Heart left ventricle (tissue), 16 donors: ENCODE measurements at regions not wholly inside any gene's neighbourhood (a gene's known extent, or its start where the extent isn't known, plus 50 kb on each side); places are given as distances from the start of the nearest gene placed in this dataset.
"Not testable (repeated sequence)": the region's sequence is repeated elsewhere in the genome, so short reads cannot be mapped to it uniquely, and the experiment has no call there.

Experiments used
- ATAC-seq, 4 donors: fragments of 200-7000 bp; cut with Tn5 transposase; one replicate each; pipeline ENCODE4 v1.9.1; 2020 to 2022; ENCODE audit warnings: moderate library complexity in 4 of 4, mild to moderate bottlenecking in 3 of 4, moderate number of reproducible peaks in 1 of 4
- DNase-seq, 5 donors: peaks; one replicate each; pipeline ENCODE4 v3.0.0-alpha.2; 2020
- H3K27ac ChIP-seq, 12 donors: fragments of 200-600 bp; sonication (generic) in 4 of 12; one replicate each; pipeline versions ENCODE4 v1.5.0 to v1.8.0; 2016 to 2022; ENCODE audit warnings: mild to moderate bottlenecking in 2 of 12
- H3K27me3 ChIP-seq, 9 donors: fragments of 200-600 bp; sonication (generic) in 2 of 9; one replicate each; pipeline versions ENCODE4 v1.5.1 to v1.8.0; 2016 to 2022; ENCODE audit warnings: mild to moderate bottlenecking in 3 of 9
- H3K36me3 ChIP-seq, 9 donors: fragments of 200-600 bp; sonication (generic) in 2 of 9; one replicate each; pipeline versions ENCODE4 v1.5.0 to v1.8.0; 2018 to 2022; ENCODE audit warnings: mild to moderate bottlenecking in 2 of 9
- H3K4me1 ChIP-seq, 12 donors: fragments of 200-600 bp; sonication (generic) in 4 of 12; one replicate each; pipeline versions ENCODE4 v1.5.0 to v1.8.0; 2016 to 2022; ENCODE audit warnings: mild to moderate bottlenecking in 3 of 12
- H3K4me3 ChIP-seq, 12 donors: fragments of 200-600 bp; sonication (generic) in 4 of 12; one replicate each; pipeline versions ENCODE4 v1.5.0 to v1.8.0; 2017 to 2022; ENCODE audit warnings: mild to moderate bottlenecking in 9 of 12, moderate library complexity in 4 of 12
- H3K9me3 ChIP-seq, 12 donors: fragments of 200-600 bp; sonication (generic) in 4 of 12; one replicate each; pipeline versions ENCODE4 v1.5.0 to v1.8.0; 2016 to 2022; ENCODE audit warnings: mild to moderate bottlenecking in 1 of 12
- POLR2A ChIP-seq, 2 donors: fragments of 450-650 bp; IDR thresholded peaks; one replicate each; pipeline ENCODE4 v1.6.1; 2017; ENCODE audit warnings: antibody characterized with exemption in 2 of 2, mild to moderate bottlenecking in 2 of 2, moderate library complexity in 2 of 2
- WGBS, 4 donors: extraction: QIAGEN DNeasy Blood & Tissue Kit in 2 of 4; methylation state at CpG; one replicate each; pipeline versions ENCODE4 v1.1.5 to v1.1.7; 2013 to 2018; 5-methylcytosine and 5-hydroxymethylcytosine counted together
- intact Hi-C, 10 donors: fragments of 100-400 bp; cut with DNase I; formaldehyde crosslinking; loops; one replicate each; pipeline versions ENCODE4 v1.11.1 to v1.14.2; 2022
- TF ChIP-seq, protein P1 (sequence below), 12 donors: fragments of 200-600 bp; sonication (generic) in 4 of 12; IDR thresholded peaks; one replicate each; pipeline versions ENCODE4 v1.5.0 to v1.8.0; 2018 to 2022; ENCODE audit warnings: antibody characterized with exemption in 12 of 12, mild to moderate bottlenecking in 5 of 12
- donor health status: ischemic (EF 13 %, LVEDD 7.1; RV severe dilation, severe dysfunction).
- donor health status: healthy with polysubstance abuse.
- donor health status: DM: no; HTN: yes; CAD: no.
- donor health status: DM: no; HTN: no; CAD: no.
- donor health status: ischemic (EF 25% LVEDD 6.9; RV normal size, moderate dysfunction).
- donor health status: ischemic (EF 25% LVEDD 5.7; RV mildly dilated, moderate dysfunction).
- donor health status: healthy.
- donor health status: DM: yes; HTN: yes; CAD: no.
- donor health status: ischemic (EF 35%, LVEDD 5.7; RV mildly dilated, moderate dysfunction).
- donor health status: nonischemic (EF 11% LVEDD 7.7; RV severe dilation, severe dysfunction).
- donor health status: DM: yes; HTN: yes; CAD: no.
- donor health status: PGD.
- donor health status: ischemic (EF 29% LVEDD 5.4; RV normal size, mild dysfunction).
- donor health status: nonischemic (EF 23%, LVEDD 6.1; RV moderate dilation, normal function).

DNA sequence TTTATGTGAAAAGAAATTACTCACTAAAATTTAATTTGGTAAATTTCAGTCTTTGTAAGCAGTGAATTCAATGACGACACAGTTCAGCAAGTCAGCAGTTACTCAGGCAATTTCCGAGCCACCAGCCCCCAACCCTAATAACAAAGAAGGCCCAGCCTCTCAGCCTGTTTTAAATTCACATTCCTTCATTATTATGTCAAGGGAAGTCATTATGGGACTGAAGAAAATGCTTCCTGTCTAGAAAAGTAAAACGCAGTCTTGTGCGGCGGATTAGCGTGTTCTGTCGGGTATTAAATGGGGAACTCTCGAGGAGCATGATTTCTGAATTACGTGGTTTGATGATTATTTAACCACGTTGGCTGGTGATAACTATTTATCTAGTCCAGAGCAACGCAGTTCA lies 177.6 kb downstream of the AIPL1 start:
- no peak overlapping the region for H3K4me3 ChIP-seq
- TF ChIP-seq, protein P1, sequence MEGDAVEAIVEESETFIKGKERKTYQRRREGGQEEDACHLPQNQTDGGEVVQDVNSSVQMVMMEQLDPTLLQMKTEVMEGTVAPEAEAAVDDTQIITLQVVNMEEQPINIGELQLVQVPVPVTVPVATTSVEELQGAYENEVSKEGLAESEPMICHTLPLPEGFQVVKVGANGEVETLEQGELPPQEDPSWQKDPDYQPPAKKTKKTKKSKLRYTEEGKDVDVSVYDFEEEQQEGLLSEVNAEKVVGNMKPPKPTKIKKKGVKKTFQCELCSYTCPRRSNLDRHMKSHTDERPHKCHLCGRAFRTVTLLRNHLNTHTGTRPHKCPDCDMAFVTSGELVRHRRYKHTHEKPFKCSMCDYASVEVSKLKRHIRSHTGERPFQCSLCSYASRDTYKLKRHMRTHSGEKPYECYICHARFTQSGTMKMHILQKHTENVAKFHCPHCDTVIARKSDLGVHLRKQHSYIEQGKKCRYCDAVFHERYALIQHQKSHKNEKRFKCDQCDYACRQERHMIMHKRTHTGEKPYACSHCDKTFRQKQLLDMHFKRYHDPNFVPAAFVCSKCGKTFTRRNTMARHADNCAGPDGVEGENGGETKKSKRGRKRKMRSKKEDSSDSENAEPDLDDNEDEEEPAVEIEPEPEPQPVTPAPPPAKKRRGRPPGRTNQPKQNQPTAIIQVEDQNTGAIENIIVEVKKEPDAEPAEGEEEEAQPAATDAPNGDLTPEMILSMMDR (IDR thresholded peaks at IDR 0.05) = no peak
- no peak for TF ChIP-seq POLR2A (IDR thresholded peaks at IDR 0.05)
- peaks cover 0 to 4% (median 0%) of the 10 kb centered on the region in 12 donors for H3K4me1 ChIP-seq
- ATAC-seq = no peak
- peaks cover 0 to 17% (median 0%) of the 10 kb centered on the region in 9 donors for H3K27me3 ChIP-seq
- no peaks in the 10 kb centered on the region for H3K9me3 ChIP-seq
- intact Hi-C loops = no loop called here
- 8 to 28% (median 25%) methylated on average over 11 of the region's 11 CpGs for WGBS, 4 donors
- H3K27ac ChIP-seq = no peak overlapping the region
- H3K36me3 ChIP-seq = no peaks in the 10 kb centered on the region
- DNase-seq = no peak

DNA sequence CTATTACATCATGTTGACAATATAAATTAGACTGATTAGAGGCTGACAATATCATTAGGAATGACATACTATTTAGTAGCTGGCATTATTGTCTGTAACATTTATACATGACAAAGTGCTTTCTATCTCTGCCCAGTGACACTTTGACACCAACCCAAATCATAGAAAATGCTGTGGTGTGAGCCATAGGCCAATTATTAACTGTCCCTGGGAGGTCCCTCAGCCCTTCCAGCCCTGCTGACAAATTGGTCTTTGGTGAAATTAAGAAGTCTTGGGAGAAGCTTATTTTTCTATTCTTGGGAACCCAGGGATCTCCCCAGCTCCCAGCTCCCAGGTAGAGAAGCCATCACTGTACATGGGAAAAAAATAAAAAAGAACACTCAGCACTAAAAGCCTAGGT lies 179.6 kb downstream of the AIPL1 start:
- Histone ChIP-seq H3K27ac (no peak overlapping the region), H3K27me3 (peaks cover 0 to 17% (median 0%) of the 10 kb centered on the region in 9 donors), H3K9me3 (no peaks in the 10 kb centered on the region), H3K36me3 (no peaks in the 10 kb centered on the region), H3K4me1 (peaks cover 0 to 4% (median 0%) of the 10 kb centered on the region in 12 donors), H3K4me3 (no peak overlapping the region)
- DNase-seq (no peak), ATAC-seq (no peak)
- TF ChIP-seq POLR2A (IDR thresholded peaks at IDR 0.05) = no peak
- TF ChIP-seq, protein P1 (IDR thresholded peaks at IDR 0.05) = no peak
- intact Hi-C loops = no loop called here

DNA sequence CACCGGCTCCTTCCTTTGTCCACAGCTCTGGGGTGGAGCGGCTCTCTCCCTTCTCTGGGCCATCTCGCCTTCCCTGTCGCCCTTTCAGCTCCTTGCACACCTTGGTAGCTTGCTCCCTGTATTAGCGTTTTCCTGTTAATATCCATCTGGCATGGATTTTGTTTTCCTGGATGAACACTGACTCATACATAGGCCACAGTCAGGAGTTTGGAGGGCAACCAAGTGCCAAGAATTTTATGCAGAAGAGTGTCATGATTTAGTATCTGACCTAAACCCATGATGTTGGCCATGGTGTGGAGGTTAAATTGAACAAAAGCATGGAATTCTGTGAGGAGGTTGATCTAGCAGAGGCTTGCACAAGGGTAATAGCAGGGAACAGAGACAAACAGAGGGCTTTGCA lies 180.9 kb downstream of the AIPL1 start:
- TF ChIP-seq POLR2A (IDR thresholded peaks at IDR 0.05) = no peak
- TF ChIP-seq, protein P1 (IDR thresholded peaks at IDR 0.05) = no peak
- peaks cover 0 to 4% (median 0%) of the 10 kb centered on the region in 12 donors for H3K4me1 ChIP-seq
- H3K9me3 ChIP-seq = no peaks in the 10 kb centered on the region
- intact Hi-C loops = no loop called here
- no peak for ATAC-seq
- H3K4me3 ChIP-seq = no peak overlapping the region
- 68 to 79% (median 75%) methylated on average over 5 of the region's 5 CpGs for WGBS, 4 donors
- no peak overlapping the region for H3K27ac ChIP-seq
- DNase-seq = no peak
- H3K36me3 ChIP-seq = no peaks in the 10 kb centered on the region
- peaks cover 0 to 17% (median 0%) of the 10 kb centered on the region in 9 donors for H3K27me3 ChIP-seq

DNA sequence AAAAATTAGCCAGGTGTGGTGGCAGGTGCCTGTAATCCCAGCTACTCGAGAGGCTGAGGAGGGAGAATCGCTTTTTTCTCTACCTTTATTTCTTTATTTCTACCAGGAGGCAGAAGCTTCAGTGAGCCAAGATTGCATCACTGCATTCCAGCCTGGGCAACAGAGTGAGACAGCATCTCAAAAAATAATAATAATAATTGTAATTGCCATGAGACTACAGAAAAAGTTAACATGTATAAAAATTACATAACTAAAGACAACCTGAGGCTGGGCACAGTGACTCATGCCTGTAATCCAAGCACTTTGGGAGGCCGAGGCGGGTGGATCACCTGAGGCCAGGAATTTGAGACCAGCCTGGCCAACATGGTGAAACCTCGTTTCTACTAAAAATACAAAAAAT lies 181.5 kb downstream of the WSCD1 start:
- H3K27me3 ChIP-seq, H3K27ac ChIP-seq, H3K9me3 ChIP-seq, H3K36me3 ChIP-seq, ATAC-seq, H3K4me1 ChIP-seq, DNase-seq, H3K4me3 ChIP-seq, intact Hi-C loops: not testable (repeated sequence)
- 84 to 91% (median 88%) methylated on average over 5 of the region's 5 CpGs for WGBS, 4 donors

DNA sequence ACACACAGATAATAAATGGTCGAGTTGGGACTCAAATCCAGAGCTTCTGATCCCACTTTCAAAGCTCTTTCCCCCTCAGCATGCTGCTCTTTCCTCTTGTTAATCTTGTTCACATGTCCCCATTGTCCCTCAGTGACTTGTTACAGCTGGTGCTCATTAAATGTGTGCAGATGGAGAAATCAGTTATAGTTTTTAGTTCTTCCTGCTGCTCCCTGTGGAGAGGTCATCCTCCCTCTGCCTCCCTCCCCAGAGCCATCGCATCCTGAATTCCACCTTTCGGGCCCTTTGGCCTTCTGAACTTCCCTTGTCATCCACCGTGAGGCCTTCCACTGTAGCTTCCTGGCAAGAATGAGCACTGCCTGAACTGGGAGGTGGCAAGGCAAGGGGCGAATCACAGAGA lies 179.6 kb downstream of the WSCD1 start:
- H3K4me1 ChIP-seq = no peaks in the 10 kb centered on the region
- WGBS, 4 donors = 32 to 36% (median 33%) methylated on average over 5 of the region's 5 CpGs
- no peaks in the 10 kb centered on the region for H3K9me3 ChIP-seq
- no peak overlapping the region for H3K27ac ChIP-seq
- DNase-seq = no peak
- ATAC-seq = no peak
- no peak for TF ChIP-seq POLR2A (IDR thresholded peaks at IDR 0.05)
- TF ChIP-seq, protein P1 (IDR thresholded peaks at IDR 0.05) = no peak
- H3K36me3 ChIP-seq = no peaks in the 10 kb centered on the region
- no peak overlapping the region for H3K4me3 ChIP-seq
- peaks cover 0 to 3% (median 0%) of the 10 kb centered on the region in 9 donors for H3K27me3 ChIP-seq
- intact Hi-C loops = no loop called here
